ENCODE measurements at regions not wholly inside any gene's neighbourhood (a gene's known extent, or its start where the extent isn't known, plus 50 kb on each side); places are given as distances from the start of the nearest gene placed in this dataset.
"Not testable (repeated sequence)": the region's sequence is repeated elsewhere in the genome, so short reads cannot be mapped to it uniquely, and the experiment has no call there.

DNA sequence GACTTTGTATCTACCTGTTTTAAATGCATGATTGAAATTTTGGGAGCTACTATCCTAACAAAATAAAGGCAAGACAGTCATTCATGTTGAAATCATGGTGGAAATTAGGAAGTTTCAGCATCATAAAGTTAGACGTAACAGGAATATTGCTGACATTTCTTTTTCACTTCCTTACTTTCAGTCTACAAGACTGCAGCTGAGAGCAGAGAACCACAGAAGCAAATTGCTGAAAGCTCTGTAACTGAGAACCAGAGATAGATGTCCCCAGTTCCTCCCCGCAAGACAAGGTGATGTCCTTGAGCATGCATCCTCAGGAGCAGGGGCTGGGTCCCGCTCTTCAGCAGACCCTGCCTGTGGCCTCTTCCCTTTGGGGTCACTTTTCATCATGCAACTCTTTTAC, 466.3 kb upstream of the POM121L12 start:
- no peak for DNase-seq

- no peak for DNase-seq
Measured at GRCh38 chr7:52565974-52566373, 469.5 kb upstream of the POM121L12 start.

- no peak for DNase-seq
Measured at GRCh38 chr7:52555805-52556204, 479.6 kb upstream of the POM121L12 start.

- no peak for DNase-seq
Measured at GRCh38 chr7:52547308-52547910, 488.0 kb upstream of the POM121L12 start.

GRCh38 chr7:52541198-52541765, 494.2 kb upstream of the POM121L12 start:
- DNase-seq: not testable (repeated sequence)

GRCh38 chr7:52540041-52540440, 495.4 kb upstream of the POM121L12 start:
- DNase-seq: no peak

- no peak for DNase-seq
Measured at GRCh38 chr7:52539414-52539813, 496.0 kb upstream of the POM121L12 start.

- no peak for DNase-seq
Measured at GRCh38 chr7:52537051-52537450, 498.4 kb upstream of the POM121L12 start.

DNA sequence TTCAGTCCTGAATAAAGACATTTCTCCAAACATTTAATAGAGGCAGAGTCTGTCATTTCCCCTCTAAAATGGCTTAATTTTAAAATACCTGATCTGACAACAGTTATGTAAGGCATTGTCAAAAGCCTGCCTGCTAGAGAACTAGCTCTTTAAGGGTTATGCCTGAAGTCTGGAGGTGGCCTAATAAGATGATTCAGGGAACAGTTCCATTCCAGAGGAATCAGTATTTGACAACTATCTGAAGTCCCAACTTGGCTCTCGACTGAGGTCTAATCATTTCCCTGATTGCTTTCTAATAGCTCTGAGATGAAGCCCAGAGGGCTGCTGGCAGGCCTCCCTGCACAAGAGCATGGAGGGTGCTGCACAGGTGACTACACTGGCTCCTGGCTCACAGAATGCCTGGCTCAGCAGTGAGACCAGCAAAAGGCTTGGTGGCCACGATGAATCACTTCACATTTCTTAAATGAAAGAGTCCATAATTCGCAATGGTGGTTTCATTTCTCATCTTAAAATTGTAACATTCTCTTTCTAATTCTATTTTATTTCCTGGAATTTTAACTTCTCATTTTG, 509.6 kb upstream of the POM121L12 start:
- no peak for DNase-seq

GRCh38 chr7:52518869-52519268, 516.6 kb upstream of the POM121L12 start:
- no peak for DNase-seq

DNA sequence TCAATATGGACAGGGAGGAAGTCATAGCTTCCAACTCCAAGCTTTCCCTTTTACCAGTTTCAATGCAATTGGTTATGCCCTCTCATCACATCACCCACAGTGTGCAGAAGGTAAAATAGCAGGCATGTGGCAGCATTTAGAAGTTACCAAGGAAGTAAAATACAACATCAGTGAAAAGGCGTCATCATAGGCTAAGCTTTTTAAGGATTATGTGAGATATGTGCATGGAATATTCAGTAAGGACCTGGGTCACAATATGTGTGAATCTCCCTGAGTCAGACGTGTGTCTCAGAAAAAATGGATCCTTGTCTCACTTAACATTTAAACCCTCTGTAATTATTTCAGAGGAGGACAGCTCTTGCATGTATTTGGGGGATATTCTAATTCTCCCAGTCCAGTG, 522.8 kb upstream of the POM121L12 start:
- DNase-seq: no peak

GRCh38 chr7:52507546-52508255, 527.7 kb upstream of the POM121L12 start:
- DNase-seq: no peak

GRCh38 chr7:52506325-52506724, 529.1 kb upstream of the POM121L12 start:
- DNase-seq: no peak

DNA sequence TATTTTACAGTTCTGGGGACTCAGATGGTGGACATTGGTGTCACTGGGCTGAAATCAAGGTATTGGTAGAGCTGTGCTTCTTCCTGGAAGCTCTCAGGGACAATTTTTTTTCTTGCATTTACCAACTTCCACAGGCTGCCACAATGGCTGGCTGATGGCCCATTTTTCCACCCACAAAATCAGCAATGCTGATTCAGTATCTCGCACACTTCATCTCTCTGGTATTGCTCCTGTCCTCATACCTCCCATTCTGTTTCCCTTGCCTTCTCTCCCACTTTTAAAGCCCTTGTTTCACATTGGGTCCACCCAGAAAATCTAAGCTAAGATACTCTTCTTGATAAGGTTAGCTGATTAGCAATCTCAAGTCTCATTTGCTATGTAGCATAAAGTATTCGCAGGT, 530.9 kb upstream of the POM121L12 start:
- DNase-seq: no peak

DNA sequence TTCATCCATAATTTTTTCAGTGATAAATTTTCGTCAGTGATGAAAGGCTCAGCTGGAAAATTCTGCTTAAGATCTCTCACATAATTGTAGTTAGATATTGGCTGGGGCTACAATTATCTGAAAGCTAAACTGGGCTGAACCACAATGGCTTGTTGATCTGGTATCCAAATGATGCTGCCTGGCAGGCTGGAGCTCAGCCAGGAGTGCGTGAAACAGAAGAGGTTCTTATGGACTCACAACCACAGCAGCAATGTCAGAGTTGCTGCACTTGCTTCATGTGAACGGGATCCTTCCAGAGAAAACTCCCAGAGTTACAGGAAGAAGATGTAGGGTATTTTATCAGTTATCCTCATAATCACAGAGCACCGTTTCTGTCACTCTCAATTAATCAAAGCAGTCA, 533.2 kb upstream of the POM121L12 start:
- no peak for DNase-seq

DNA sequence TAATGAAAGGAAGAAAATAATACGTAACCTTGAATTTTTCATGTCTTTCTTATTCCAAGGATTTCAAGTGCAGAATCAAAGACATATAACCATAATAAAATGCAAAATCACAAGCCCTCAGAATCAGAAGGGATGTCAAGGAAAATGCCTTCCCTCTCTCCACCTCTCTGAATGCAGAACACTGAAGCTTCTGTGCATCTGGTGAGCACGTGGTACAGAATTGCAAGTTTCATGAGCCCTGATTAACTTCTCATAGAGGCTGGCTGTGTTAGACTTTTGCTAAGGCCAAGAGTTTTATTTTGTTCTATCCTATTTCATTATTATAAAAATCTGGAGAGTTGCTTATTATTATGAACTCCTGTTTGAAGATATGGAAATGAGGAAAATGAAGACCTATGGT, 533.7 kb upstream of the POM121L12 start:
- DNase-seq: no peak

GRCh38 chr7:52500841-52501240, 534.6 kb upstream of the POM121L12 start:
- no peak for DNase-seq

DNA sequence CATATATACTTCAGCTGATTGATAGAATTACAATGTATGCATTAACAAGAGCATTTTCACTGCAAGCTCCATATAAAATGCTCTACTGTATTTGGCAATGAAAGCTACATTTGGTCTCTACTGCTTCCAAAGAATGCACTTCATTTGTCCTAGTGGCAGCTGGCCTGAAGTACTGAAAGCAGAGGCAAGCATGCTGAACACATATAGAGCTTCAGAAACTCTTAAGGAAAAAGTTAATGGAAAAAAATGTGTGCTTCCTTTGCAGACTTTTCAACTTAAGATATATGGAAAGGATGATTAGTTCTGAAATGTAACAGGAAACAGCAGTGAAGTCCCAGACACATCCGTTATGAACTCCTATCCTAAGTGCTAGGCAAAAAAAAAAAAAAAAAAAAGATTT, 537.1 kb upstream of the POM121L12 start:
- DNase-seq: no peak

GRCh38 chr7:52486267-52486666, 549.2 kb upstream of the POM121L12 start:
- DNase-seq: no peak

GRCh38 chr7:52482076-52482475, 553.4 kb upstream of the POM121L12 start:
- no peak for DNase-seq

GRCh38 chr7:52481571-52481970, 553.9 kb upstream of the POM121L12 start:
- DNase-seq: no peak

DNA sequence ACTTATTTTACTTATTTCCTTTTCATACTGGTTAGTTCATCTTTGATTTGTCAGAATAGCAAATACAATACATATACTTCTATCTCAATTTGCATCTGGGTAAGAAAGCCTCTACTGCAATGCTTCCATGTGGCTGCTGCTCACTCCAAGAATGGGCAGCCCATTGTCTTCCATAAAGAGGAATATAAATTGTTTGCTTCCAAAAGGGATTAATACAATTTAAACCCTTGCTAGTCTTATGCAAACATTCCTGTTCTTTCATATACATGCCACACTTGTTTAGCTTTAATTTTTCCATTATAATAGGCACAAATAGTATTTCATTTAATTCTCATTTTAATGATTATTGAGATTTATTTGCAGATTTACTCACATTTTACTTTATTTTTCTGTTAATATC, 555.4 kb upstream of the POM121L12 start:
- no peak for DNase-seq

DNA sequence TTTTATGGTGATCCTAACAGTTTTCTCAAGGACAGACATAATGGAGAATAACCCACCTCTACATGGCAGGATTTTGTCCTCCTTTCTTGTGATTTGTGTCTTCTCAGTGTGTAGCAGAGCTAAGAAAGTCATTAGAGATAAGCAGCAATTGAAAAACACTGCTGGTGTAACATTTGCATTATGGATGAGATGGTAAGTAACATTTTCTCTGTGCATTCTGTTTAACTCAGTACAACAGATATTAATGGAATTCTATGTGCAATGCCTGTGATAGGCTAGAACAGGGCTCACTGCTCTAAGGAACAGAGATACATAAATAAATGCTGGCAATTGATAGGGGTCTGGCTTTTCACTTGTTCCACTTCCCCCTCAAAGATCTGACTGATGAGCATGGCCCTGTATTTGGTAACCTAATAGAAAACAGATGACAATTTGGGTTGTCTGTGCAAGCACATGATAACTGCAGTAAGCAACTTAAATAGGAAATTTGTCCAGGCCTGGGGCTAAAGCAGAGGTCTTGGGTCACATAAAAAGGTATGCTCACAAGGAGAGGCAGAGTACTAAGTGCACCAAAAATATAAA, 560.3 kb upstream of the POM121L12 start:
- no peak for DNase-seq

GRCh38 chr7:52473756-52474155, 561.7 kb upstream of the POM121L12 start:
- no peak for DNase-seq
